Hematopoietic multipotent progenitor cell (in vitro differentiated cells): ENCODE measurements at regions not wholly inside any gene's neighbourhood (a gene's known extent, or its start where the extent isn't known, plus 50 kb on each side); places are given as distances from the start of the nearest gene placed in this dataset.
"Not testable (repeated sequence)": the region's sequence is repeated elsewhere in the genome, so short reads cannot be mapped to it uniquely, and the experiment has no call there.

Source experiments
- DNase-seq, 3 donors: peaks; one replicate each; pipeline ENCODE4 v3.0.0-alpha.2; 2011 to 2015; ENCODE audit warnings: low read depth in 2 of 3, low spot score in 2 of 3

DNA sequence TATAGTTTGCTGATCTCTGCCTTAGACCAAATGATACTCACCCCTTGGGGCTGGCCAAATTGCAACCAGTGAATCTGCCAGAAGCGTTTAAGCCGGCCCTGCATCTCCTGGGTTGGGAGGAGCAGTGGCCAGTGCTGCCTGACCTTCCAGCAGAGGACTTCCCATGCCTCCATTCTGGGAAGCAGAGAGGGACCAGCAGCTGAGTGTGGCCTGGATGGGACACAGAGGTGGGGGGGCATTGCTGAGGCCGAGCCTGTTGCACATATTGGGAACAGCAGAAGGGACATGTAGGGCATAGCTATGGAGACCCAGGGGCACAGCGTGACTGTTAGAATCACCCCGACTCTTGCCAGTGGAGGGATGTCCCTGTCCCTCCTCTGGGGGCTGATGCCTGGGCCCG lies 93.3 kb downstream of the CPZ start:
- no peak for DNase-seq

GRCh38 chr4:8683462-8683861 lies 90.9 kb downstream of the CPZ start:
- DNase-seq, result no peak

- DNase-seq, result no peak
Observed at GRCh38 chr4:8682725-8683124, 90.2 kb downstream of the CPZ start.

DNA sequence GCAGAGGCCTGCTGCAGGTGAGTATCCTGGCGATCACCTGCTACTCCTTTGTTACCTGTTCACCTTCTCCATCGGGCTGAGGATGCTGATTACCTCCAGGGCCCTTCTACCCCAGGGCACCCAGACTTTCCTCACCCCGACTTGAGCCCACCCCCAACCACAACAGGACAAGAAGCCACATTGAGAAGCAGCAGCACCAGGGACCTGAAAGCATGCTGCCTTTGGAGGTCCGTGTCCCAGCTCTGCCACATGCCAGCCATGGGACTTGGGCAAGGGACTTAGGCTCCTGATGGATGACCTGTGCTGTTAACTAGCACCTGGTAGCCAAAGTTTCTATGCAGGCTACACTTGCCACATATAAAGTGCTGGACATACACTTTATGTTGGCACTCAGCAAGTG lies 89.7 kb downstream of the CPZ start:
- DNase-seq, result no peak

DNA sequence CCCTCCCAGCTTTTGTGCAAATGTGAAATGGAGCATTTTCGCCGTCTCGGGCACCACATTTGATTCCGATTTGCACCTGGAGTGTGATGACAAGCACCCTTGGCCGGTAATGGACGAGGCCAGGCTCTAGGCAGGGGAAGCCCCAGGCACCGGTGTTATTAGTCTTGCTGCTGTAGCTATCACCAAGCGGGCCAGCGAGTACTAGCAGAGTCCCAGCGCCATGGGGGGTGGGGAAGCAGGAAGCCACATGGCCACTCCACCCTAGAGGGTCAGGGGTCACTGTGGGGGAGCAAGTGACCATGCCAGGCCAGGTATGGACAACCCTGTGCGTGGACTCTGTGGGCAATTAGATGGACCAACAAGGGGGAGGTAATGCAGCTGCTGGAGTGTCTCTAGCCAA lies 88.8 kb downstream of the CPZ start:
- DNase-seq, result no peak

DNA sequence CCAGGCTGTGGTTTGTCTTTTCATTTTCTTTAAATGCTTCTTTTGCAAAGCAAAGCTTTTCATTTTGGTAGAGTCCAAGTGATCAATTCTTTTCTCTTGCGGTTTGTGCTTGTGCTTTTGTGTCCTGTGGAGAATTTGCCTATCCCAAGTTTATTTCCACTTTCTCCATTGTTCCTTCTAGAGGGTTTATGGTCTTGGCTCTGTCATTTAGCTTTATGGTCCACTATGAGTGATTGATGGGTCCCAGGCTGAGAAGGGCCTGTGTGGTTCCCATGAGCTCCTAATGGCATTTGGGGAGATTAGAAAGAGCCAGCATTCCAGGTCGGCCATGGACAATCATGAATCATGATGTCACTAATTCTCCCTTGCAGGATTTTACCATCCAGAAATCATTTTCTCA lies 86.5 kb downstream of the CPZ start:
- no peak for DNase-seq

GRCh38 chr4:8676676-8677075 lies 84.1 kb downstream of the CPZ start:
- DNase-seq, result no peak

- DNase-seq, result no peak
Observed at GRCh38 chr4:8675906-8676305, 83.3 kb downstream of the CPZ start.

GRCh38 chr4:8675383-8675782 lies 82.8 kb downstream of the CPZ start:
- peak in 2 of 3 donors; percentile 9 to 33 for DNase-seq

DNA sequence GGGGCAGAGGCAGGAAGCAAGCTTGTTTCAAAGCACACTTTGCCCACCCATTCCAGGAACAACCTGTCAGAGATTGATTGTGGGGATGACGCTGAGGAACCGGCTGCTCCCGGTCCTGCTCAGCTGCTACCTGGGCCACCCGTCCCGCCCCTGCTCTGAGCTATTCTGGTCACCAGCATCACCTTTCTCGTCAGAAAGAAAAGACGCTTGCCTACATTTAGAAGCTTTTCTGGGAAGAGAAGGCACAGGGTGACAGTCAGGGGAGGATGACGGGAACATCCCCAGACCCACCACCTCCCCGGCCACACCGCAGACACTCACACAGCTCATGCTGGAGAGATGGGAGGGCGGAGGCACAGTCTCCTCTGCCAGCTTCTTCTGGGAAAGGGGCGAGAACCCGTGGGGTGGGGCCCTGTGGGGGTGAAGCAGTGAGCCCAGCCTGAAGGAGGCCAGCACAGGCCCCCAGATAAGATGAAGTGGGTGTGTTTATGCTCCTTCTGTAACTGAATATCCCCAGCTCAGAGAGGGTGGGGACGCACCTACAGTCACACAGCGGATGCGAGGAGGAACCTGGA lies 81.8 kb downstream of the CPZ start:
- DNase-seq, result no peak

DNA sequence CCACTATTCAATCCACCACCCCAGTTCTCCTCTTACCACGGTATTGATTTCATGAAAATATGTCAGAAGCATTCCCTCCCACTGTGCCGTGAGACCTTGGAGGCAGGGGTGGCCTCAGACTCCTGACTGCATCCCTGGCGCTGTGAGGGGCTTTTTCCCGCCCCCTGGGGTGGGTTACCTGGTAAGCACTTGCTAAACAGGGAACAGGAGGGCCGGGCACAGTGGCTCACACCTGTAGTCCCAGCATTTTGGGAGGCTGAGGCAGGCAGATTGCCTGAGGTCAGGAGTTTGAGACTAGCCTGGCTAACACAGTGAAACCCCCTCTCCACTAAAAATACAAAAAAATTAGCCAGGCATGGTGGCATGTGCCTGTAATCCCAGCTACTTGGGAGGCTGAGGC lies 80.5 kb downstream of the CPZ start:
- DNase-seq, result not testable (repeated sequence)

DNA sequence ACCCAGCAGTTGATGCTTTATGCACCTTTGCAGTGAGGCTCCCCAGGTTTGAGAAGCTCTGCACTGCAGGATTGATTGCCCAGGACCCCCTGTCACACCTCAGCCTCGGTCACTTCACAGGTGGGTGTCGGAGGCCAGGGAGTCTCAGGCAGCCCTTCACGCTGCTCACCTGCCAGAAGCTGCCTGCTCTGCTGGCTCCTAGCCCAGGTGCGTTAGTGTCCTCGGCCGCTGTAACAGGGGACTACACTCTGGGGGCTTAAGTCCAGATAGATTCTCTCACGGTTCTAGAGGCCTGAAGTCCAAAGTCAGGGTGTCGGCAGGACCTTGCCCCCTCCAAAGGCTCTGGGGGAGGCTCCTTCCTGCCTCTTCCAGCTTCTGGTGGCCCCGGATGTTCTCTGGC lies 79.9 kb downstream of the CPZ start:
- DNase-seq, result no peak

DNA sequence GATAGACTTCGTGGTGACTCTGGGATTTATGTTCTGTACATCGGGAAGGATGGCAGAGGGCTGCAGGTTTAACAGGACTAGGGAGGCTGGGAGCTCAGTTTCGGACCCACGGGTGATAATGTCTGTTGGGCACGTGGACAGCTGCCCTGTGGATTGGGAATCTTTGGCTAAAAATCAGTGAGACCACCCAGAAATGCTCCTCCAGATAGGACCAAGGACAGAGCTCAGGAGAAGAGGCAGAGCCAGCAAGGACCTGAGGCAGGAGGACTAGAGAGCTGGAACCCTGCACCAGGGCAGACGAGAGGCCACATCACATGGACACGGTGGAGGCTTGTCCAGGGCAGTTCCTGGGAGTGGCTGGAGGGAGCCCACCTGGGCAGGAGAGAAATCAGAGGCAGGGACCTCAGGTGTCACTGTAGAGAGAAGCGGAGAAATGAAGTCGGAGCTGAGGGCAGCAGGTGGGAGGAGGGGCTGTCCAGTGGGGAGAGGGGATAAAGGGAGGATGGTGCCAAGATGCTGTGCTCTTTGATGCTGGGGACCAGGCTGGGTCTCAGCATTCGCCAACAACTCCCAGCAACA lies 79.2 kb downstream of the CPZ start:
- no peak for DNase-seq
